ENCODE measurements at regions not wholly inside any gene's neighbourhood (a gene's known extent, or its start where the extent isn't known, plus 50 kb on each side); places are given as distances from the start of the nearest gene placed in this dataset.
A peak's percentile ranks its signal among the peaks of the same experiment; 100 is the strongest.

- TF ChIP-seq, protein P1, sequence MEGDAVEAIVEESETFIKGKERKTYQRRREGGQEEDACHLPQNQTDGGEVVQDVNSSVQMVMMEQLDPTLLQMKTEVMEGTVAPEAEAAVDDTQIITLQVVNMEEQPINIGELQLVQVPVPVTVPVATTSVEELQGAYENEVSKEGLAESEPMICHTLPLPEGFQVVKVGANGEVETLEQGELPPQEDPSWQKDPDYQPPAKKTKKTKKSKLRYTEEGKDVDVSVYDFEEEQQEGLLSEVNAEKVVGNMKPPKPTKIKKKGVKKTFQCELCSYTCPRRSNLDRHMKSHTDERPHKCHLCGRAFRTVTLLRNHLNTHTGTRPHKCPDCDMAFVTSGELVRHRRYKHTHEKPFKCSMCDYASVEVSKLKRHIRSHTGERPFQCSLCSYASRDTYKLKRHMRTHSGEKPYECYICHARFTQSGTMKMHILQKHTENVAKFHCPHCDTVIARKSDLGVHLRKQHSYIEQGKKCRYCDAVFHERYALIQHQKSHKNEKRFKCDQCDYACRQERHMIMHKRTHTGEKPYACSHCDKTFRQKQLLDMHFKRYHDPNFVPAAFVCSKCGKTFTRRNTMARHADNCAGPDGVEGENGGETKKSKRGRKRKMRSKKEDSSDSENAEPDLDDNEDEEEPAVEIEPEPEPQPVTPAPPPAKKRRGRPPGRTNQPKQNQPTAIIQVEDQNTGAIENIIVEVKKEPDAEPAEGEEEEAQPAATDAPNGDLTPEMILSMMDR (IDR thresholded peaks at IDR 0.05; ENCODE audit: borderline replicate concordance) = no peak
- intact Hi-C loops (cut with micrococcal nuclease) = no loop called here
- Histone ChIP-seq H3K27ac (replicated peaks) (no peak overlapping the region), H3K27me3 (ENCODE audit: low read depth) (no peaks in the 10 kb centered on the region), H3K4me3 (no peak overlapping the region), H3K4me1 (no peaks in the 10 kb centered on the region), H3K36me3 (no peaks in the 10 kb centered on the region), H3K9me3 (replicated peaks) (no peaks in the 10 kb centered on the region)
- no peak for DNase-seq
Measured at GRCh38 chr7:137172105-137172590, 171.4 kb downstream of the PTN start.

GRCh38 chr7:137169282-137169698 is 174.2 kb downstream of the PTN start:
- no peaks in the 10 kb centered on the region for H3K27me3 ChIP-seq (ENCODE audit: low read depth)
- no peak overlapping the region for H3K27ac ChIP-seq (replicated peaks)
- no peak overlapping the region for H3K4me3 ChIP-seq
- no peaks in the 10 kb centered on the region for H3K4me1 ChIP-seq
- no peaks in the 10 kb centered on the region for H3K9me3 ChIP-seq (replicated peaks)
- peak; percentile 46 for DNase-seq
- no peaks in the 10 kb centered on the region for H3K36me3 ChIP-seq
- intact Hi-C loops (cut with micrococcal nuclease) = no loop called here
- TF ChIP-seq, protein P1 (IDR thresholded peaks at IDR 0.05; ENCODE audit: borderline replicate concordance) = peak; percentile 76

DNA sequence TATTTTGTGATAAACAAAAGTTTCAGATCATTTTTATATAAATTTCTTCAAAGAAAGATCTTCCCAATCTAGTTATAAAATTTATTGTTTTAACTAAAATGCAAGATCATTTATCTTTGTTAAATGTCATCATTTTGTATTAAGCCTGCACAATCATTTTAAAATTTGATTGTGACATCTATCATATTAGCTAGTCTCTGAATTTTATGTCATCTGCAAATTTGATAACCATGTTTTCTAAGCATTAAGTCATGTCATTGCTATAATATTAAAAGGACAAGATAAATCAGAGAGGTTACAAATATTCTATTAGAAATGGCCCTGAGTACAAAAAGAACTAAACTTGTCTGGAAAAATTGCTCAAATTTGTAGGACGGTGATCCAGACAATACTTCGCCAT is 175.9 kb downstream of the PTN start:
- intact Hi-C loops (cut with micrococcal nuclease) = no loop called here
- H3K36me3 ChIP-seq = no peaks in the 10 kb centered on the region

GRCh38 chr7:137166363-137166762 is 177.2 kb downstream of the PTN start:
- Histone ChIP-seq H3K9me3 (replicated peaks) (no peaks in the 10 kb centered on the region), H3K36me3 (no peaks in the 10 kb centered on the region), H3K4me1 (no peaks in the 10 kb centered on the region), H3K27ac (replicated peaks) (no peak overlapping the region), H3K27me3 (ENCODE audit: low read depth) (no peaks in the 10 kb centered on the region), H3K4me3 (no peak overlapping the region)
- intact Hi-C loops (cut with micrococcal nuclease) = no loop called here
- TF ChIP-seq, protein P1 (IDR thresholded peaks at IDR 0.05; ENCODE audit: borderline replicate concordance) = no peak
- no peak for DNase-seq

More for the DNA sequence above, 175.9 kb downstream of the PTN start:
- TF ChIP-seq, protein P1 (IDR thresholded peaks at IDR 0.05; ENCODE audit: borderline replicate concordance) = no peak
- Histone ChIP-seq H3K27me3 (ENCODE audit: low read depth) (no peaks in the 10 kb centered on the region), H3K9me3 (replicated peaks) (no peaks in the 10 kb centered on the region), H3K4me3 (no peak overlapping the region), H3K4me1 (no peaks in the 10 kb centered on the region), H3K27ac (replicated peaks) (no peak overlapping the region)
- no peak for DNase-seq

GRCh38 chr7:137165786-137166185 is 177.7 kb downstream of the PTN start:
- H3K4me1 ChIP-seq = no peaks in the 10 kb centered on the region
- no peak overlapping the region for H3K27ac ChIP-seq (replicated peaks)
- H3K9me3 ChIP-seq (replicated peaks) = no peaks in the 10 kb centered on the region
- no peak overlapping the region for H3K4me3 ChIP-seq
- no peaks in the 10 kb centered on the region for H3K27me3 ChIP-seq (ENCODE audit: low read depth)
- TF ChIP-seq, protein P1 (IDR thresholded peaks at IDR 0.05; ENCODE audit: borderline replicate concordance) = no peak
- intact Hi-C loops (cut with micrococcal nuclease) = no loop called here
- DNase-seq = no peak
- H3K36me3 ChIP-seq = no peaks in the 10 kb centered on the region

Data from left ventricle myocardium inferior (tissue), 1 donor.